ENCODE measurements at regions not wholly inside any gene's neighbourhood (a gene's known extent, or its start where the extent isn't known, plus 50 kb on each side); places are given as distances from the start of the nearest gene placed in this dataset.

DNA sequence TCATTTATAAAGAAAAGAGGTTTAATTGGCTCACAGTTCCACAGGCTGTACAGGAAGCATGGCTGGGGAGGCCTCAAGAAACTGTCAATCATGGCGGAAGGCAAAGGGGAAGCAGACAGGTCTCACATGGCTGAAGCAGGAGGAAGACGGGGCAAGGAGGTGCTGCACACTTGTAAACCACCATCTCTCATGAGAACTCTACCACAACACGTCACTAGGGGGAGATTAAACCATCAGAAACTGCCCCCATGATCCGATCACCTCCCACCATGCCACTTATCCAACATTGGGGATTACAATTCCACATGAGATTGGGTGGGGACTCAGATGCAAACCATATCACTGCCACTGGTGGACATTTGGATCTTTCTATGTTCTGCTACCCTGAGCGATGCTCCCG, 351.4 kb downstream of the NPHP4 start:
- Histone ChIP-seq H3K27me3 (ENCODE audit: insufficient read depth, low read depth, low read length) (no peaks in the 10 kb centered on the region), H3K27ac (ENCODE audit: low read length) (no peak overlapping the region), H4K20me1 (ENCODE audit: insufficient read depth) (no peaks in the 10 kb centered on the region), H3K36me3 (ENCODE audit: insufficient read depth, low read length) (no peaks in the 10 kb centered on the region), H3K9me2 (ENCODE audit: insufficient read depth, low read length) (no peaks in the 10 kb centered on the region), H3K9ac (ENCODE audit: low read length) (no peak overlapping the region), H3K4me2 (ENCODE audit: low read length) (no peak overlapping the region), H3K9me3 (ENCODE audit: low read length) (peaks cover 4% of the 10 kb centered on the region), H3K4me3 (ENCODE audit: low read length) (no peak overlapping the region), H3F3A (ENCODE audit: insufficient read depth, low read length, poor library complexity, severe bottlenecking) (no peaks in the 10 kb centered on the region), H2AFZ (ENCODE audit: low read depth, low read length) (no peak overlapping the region), H3K79me2 (replicated peaks; ENCODE audit: insufficient read depth, low read length) (no peaks in the 10 kb centered on the region)
- no peak for TF ChIP-seq SMC3 (conservative IDR thresholded peaks at IDR 0.05; ENCODE audit: poor library complexity)
- TF ChIP-seq, protein P1, sequence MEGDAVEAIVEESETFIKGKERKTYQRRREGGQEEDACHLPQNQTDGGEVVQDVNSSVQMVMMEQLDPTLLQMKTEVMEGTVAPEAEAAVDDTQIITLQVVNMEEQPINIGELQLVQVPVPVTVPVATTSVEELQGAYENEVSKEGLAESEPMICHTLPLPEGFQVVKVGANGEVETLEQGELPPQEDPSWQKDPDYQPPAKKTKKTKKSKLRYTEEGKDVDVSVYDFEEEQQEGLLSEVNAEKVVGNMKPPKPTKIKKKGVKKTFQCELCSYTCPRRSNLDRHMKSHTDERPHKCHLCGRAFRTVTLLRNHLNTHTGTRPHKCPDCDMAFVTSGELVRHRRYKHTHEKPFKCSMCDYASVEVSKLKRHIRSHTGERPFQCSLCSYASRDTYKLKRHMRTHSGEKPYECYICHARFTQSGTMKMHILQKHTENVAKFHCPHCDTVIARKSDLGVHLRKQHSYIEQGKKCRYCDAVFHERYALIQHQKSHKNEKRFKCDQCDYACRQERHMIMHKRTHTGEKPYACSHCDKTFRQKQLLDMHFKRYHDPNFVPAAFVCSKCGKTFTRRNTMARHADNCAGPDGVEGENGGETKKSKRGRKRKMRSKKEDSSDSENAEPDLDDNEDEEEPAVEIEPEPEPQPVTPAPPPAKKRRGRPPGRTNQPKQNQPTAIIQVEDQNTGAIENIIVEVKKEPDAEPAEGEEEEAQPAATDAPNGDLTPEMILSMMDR (IDR thresholded peaks at IDR 0.05; ENCODE audit: poor library complexity, severe bottlenecking) = no peak
- no peak for TF ChIP-seq MXI1 (conservative IDR thresholded peaks at IDR 0.05; ENCODE audit: poor library complexity, severe bottlenecking)
- no peak for TF ChIP-seq RAD21 (conservative IDR thresholded peaks at IDR 0.05)
- no peak for TF ChIP-seq EZH2 (IDR thresholded peaks at IDR 0.05; ENCODE audit: borderline replicate concordance, insufficient read depth, low read length, poor library complexity, severe bottlenecking)

DNA sequence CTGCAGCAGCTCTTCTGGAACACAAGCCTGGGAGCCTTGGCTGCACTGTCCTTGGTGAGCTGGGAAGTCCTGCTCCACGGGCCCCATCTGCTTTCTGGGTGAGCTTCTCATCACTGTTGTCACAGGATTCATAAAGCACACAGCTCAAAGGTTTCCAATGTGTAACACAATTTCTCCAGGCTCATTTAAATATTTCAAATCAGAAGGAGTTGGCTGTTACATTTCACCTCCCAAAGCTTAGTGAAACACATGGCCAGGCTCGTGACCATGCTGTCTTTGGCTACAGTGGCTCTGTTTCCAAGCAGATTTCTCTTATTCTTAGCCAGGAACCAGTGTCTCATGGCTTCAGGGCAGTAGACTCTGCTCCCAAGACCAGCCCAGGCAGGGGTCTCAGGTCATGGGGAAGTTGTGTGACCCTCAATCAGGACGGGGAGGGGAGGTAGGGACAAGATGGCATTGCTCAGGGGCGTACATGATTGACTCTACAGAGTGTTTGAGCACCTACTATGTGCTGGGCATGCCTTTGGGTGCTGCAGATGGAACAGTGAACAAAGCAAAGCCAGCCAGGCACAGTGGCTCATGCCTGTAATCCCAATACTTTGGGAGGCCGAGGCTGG, 353.0 kb downstream of the NPHP4 start:
- Histone ChIP-seq H3K9me3 (ENCODE audit: low read length) (peaks cover 4% of the 10 kb centered on the region), H3K79me2 (replicated peaks; ENCODE audit: insufficient read depth, low read length) (no peaks in the 10 kb centered on the region), H3K9me2 (ENCODE audit: insufficient read depth, low read length) (no peaks in the 10 kb centered on the region), H3K4me2 (ENCODE audit: low read length) (no peak overlapping the region), H4K20me1 (ENCODE audit: insufficient read depth) (no peaks in the 10 kb centered on the region), H3F3A (ENCODE audit: insufficient read depth, low read length, poor library complexity, severe bottlenecking) (no peaks in the 10 kb centered on the region), H2AFZ (ENCODE audit: low read depth, low read length) (no peak overlapping the region), H3K27me3 (ENCODE audit: insufficient read depth, low read depth, low read length) (no peaks in the 10 kb centered on the region), H3K27ac (ENCODE audit: low read length) (no peak overlapping the region), H3K9ac (ENCODE audit: low read length) (no peak overlapping the region), H3K36me3 (ENCODE audit: insufficient read depth, low read length) (no peaks in the 10 kb centered on the region), H3K4me3 (ENCODE audit: low read length) (no peak overlapping the region)
- TF ChIP-seq, protein P1 (IDR thresholded peaks at IDR 0.05; ENCODE audit: poor library complexity, severe bottlenecking) = no peak
- TF ChIP-seq POLR2AphosphoS5 (IDR thresholded peaks at IDR 0.05) (no peak), MXI1 (conservative IDR thresholded peaks at IDR 0.05; ENCODE audit: poor library complexity, severe bottlenecking) (no peak), RAD21 (conservative IDR thresholded peaks at IDR 0.05) (no peak), EP300 (conservative IDR thresholded peaks at IDR 0.05; ENCODE audit: poor library complexity, severe bottlenecking) (no peak), EZH2 (IDR thresholded peaks at IDR 0.05; ENCODE audit: borderline replicate concordance, insufficient read depth, low read length, poor library complexity, severe bottlenecking) (no peak), TAF1 (IDR thresholded peaks at IDR 0.05; ENCODE audit: low read depth) (no peak), SMC3 (conservative IDR thresholded peaks at IDR 0.05; ENCODE audit: poor library complexity) (no peak)
- TF ChIP-seq, protein P2, sequence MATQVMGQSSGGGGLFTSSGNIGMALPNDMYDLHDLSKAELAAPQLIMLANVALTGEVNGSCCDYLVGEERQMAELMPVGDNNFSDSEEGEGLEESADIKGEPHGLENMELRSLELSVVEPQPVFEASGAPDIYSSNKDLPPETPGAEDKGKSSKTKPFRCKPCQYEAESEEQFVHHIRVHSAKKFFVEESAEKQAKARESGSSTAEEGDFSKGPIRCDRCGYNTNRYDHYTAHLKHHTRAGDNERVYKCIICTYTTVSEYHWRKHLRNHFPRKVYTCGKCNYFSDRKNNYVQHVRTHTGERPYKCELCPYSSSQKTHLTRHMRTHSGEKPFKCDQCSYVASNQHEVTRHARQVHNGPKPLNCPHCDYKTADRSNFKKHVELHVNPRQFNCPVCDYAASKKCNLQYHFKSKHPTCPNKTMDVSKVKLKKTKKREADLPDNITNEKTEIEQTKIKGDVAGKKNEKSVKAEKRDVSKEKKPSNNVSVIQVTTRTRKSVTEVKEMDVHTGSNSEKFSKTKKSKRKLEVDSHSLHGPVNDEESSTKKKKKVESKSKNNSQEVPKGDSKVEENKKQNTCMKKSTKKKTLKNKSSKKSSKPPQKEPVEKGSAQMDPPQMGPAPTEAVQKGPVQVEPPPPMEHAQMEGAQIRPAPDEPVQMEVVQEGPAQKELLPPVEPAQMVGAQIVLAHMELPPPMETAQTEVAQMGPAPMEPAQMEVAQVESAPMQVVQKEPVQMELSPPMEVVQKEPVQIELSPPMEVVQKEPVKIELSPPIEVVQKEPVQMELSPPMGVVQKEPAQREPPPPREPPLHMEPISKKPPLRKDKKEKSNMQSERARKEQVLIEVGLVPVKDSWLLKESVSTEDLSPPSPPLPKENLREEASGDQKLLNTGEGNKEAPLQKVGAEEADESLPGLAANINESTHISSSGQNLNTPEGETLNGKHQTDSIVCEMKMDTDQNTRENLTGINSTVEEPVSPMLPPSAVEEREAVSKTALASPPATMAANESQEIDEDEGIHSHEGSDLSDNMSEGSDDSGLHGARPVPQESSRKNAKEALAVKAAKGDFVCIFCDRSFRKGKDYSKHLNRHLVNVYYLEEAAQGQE (IDR thresholded peaks at IDR 0.05; ENCODE audit: borderline replicate concordance) = no peak
